H1 (cell line): ENCODE measurements at regions not wholly inside any gene's neighbourhood (a gene's known extent, or its start where the extent isn't known, plus 50 kb on each side); places are given as distances from the start of the nearest gene placed in this dataset.

Experiments
- SIN3A ChIP-seq, 2 experiments: IDR thresholded peaks in 1 of 2; conservative IDR thresholded peaks in 1 of 2; 2 replicates each; pipeline ENCODE4 v1.6.1; 2011 to 2012; ENCODE audit warnings: low read length in 2 of 2, improper control_type of control experiment in 1 of 2, low read depth in 1 of 2, mild to moderate bottlenecking in 1 of 2

DNA sequence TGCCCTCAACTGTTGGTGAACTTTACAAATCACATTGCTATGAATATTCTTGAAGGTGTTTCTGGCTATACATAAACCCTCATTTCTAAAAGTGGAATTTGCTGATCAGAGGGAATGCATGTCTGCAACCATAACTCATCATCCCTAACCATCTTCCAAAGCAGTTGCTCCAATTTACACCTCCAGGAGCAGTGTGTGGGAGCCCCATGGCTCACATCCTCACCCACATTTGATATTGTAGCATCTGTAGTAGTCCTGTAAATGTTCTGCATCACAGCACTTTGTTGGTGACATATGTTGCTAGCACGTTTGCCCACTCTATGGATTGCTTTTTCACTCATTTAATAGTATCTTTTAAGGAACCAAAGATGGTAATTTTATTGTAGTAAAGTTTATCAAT is 183.8 kb upstream of the SMLR1 start (continued):
- no peak for TF ChIP-seq SIN3A (conservative IDR thresholded peaks at IDR 0.05 in 1 of 2, IDR thresholded peaks at IDR 0.05 in 1 of 2; ENCODE audit: low read depth in 1 of 2, low read length in 2 of 2)
